OCI-LY7 (cell line): ENCODE measurements at regions not wholly inside any gene's neighbourhood (a gene's known extent, or its start where the extent isn't known, plus 50 kb on each side); places are given as distances from the start of the nearest gene placed in this dataset.

ENCODE experiments used
- EZH2phosphoT487 ChIP-seq: fragments of 200-600 bp; sonication (generic); IDR thresholded peaks from 2 replicates; pipeline ENCODE4 v1.6.1; 2018; ENCODE audit warnings: low read depth, borderline replicate concordance, mild to moderate bottlenecking, mixed run types, antibody characterized with exemption, low read length, moderate library complexity, mixed read lengths
- TF ChIP-seq, protein P1 (sequence below): fragments of 200-600 bp; sonication (generic); conservative IDR thresholded peaks from 2 replicates; pipeline ENCODE4 v1.5.1; 2014; ENCODE audit warnings: mild to moderate bottlenecking, antibody characterized with exemption, low read length, moderate library complexity, mixed read lengths

DNA sequence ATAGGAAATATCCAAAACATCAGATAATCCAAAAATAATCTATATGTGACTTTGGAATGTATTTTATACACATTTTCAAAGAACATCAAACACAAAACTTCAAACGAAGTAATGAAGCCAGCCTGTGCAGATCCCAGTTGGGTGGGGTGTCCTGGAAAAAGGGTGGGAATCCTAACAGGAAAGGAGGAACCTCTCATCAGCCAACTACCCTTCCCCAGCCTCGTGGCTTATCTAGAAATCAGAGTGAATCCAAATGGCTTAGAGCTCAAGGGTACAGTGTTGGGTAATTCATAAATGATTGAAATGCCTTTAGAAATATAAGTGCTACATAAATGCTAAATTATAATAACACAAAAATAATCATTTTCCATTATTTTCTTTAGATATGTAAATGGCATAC, 115.1 kb upstream of the SOX4 start:
- TF ChIP-seq, protein P1, sequence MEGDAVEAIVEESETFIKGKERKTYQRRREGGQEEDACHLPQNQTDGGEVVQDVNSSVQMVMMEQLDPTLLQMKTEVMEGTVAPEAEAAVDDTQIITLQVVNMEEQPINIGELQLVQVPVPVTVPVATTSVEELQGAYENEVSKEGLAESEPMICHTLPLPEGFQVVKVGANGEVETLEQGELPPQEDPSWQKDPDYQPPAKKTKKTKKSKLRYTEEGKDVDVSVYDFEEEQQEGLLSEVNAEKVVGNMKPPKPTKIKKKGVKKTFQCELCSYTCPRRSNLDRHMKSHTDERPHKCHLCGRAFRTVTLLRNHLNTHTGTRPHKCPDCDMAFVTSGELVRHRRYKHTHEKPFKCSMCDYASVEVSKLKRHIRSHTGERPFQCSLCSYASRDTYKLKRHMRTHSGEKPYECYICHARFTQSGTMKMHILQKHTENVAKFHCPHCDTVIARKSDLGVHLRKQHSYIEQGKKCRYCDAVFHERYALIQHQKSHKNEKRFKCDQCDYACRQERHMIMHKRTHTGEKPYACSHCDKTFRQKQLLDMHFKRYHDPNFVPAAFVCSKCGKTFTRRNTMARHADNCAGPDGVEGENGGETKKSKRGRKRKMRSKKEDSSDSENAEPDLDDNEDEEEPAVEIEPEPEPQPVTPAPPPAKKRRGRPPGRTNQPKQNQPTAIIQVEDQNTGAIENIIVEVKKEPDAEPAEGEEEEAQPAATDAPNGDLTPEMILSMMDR: no peak
- TF ChIP-seq EZH2phosphoT487: no peak
